DMS153 treated with DMSO at 0.1 percent for 48 hours (cell line): ENCODE measurements at regions not wholly inside any gene's neighbourhood (a gene's known extent, or its start where the extent isn't known, plus 50 kb on each side); places are given as distances from the start of the nearest gene placed in this dataset.

Experiments
- DNase-seq: peaks from one replicate; lab custom pipeline; 2025; ENCODE audit not compliant: unreplicated experiment; lab: John Stamatoyannopoulos, UW

- DNase-seq, result no peak
Measured at GRCh38 chr20:11429889-11430519, 487.7 kb upstream of the BTBD3 start.

GRCh38 chr20:11430652-11431051, 487.0 kb upstream of the BTBD3 start:
- no peak for DNase-seq

GRCh38 chr20:11431621-11432020, 486.1 kb upstream of the BTBD3 start:
- no peak for DNase-seq

- no peak for DNase-seq
Measured at GRCh38 chr20:11432407-11432806, 485.3 kb upstream of the BTBD3 start.

GRCh38 chr20:11436113-11436905, 481.4 kb upstream of the BTBD3 start:
- no peak for DNase-seq

GRCh38 chr20:11437090-11437489, 480.6 kb upstream of the BTBD3 start:
- DNase-seq, result no peak

- no peak for DNase-seq
Measured at GRCh38 chr20:11437611-11438380, 479.9 kb upstream of the BTBD3 start.

- DNase-seq, result no peak
Measured at GRCh38 chr20:11438412-11438811, 479.3 kb upstream of the BTBD3 start.

GRCh38 chr20:11443382-11444119, 474.1 kb upstream of the BTBD3 start:
- no peak for DNase-seq

GRCh38 chr20:11445161-11445560, 472.5 kb upstream of the BTBD3 start:
- no peak for DNase-seq

- no peak for DNase-seq
Measured at GRCh38 chr20:11445891-11446290, 471.8 kb upstream of the BTBD3 start.

GRCh38 chr20:11447371-11448100, 470.2 kb upstream of the BTBD3 start:
- no peak for DNase-seq

GRCh38 chr20:11448554-11448953, 469.1 kb upstream of the BTBD3 start:
- DNase-seq, result no peak

GRCh38 chr20:11451793-11452291, 465.9 kb upstream of the BTBD3 start:
- no peak for DNase-seq

GRCh38 chr20:11452326-11452725, 465.4 kb upstream of the BTBD3 start:
- DNase-seq, result no peak

GRCh38 chr20:11453430-11453829, 464.3 kb upstream of the BTBD3 start:
- DNase-seq, result no peak

- no peak for DNase-seq
Measured at GRCh38 chr20:11454966-11455799, 462.5 kb upstream of the BTBD3 start.

- no peak for DNase-seq
Measured at GRCh38 chr20:11457488-11457887, 460.2 kb upstream of the BTBD3 start.

- DNase-seq, result no peak
Measured at GRCh38 chr20:11459090-11459890, 458.4 kb upstream of the BTBD3 start.
